ENCODE measurements at regions not wholly inside any gene's neighbourhood (a gene's known extent, or its start where the extent isn't known, plus 50 kb on each side); places are given as distances from the start of the nearest gene placed in this dataset.

DNA sequence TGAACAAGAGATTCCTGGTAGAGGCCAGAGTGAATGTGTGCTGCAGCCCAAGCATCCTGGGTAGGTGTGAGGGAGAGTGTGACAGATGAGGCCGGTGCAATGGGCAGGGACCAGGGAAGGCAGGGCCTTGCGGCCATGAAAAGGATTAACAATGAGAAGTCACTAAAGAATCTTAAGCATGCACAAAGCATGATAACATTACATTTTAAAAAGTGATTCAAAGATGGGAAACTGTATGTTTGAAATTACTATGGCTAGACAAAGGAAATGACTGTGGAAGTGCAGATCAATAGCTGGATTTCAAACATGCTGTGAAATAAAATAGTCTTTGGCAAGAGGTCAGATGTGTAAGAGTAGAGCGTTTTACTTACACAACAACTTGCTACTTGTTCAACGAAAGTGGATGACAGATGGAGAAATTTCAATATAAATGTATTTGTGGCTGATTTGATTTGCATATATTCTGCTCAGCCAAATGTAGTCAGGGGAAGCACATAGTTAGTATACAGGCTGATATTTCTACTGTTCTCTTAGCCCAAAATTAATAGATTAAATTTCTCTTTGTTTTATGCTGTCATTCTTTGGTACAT, 175.5 kb downstream of the CCDC59 start:
- TF ChIP-seq, protein P1, sequence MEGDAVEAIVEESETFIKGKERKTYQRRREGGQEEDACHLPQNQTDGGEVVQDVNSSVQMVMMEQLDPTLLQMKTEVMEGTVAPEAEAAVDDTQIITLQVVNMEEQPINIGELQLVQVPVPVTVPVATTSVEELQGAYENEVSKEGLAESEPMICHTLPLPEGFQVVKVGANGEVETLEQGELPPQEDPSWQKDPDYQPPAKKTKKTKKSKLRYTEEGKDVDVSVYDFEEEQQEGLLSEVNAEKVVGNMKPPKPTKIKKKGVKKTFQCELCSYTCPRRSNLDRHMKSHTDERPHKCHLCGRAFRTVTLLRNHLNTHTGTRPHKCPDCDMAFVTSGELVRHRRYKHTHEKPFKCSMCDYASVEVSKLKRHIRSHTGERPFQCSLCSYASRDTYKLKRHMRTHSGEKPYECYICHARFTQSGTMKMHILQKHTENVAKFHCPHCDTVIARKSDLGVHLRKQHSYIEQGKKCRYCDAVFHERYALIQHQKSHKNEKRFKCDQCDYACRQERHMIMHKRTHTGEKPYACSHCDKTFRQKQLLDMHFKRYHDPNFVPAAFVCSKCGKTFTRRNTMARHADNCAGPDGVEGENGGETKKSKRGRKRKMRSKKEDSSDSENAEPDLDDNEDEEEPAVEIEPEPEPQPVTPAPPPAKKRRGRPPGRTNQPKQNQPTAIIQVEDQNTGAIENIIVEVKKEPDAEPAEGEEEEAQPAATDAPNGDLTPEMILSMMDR (IDR thresholded peaks at IDR 0.05): no peak
- TF ChIP-seq FOXJ3 (CRISPR knock-in tag; IDR thresholded peaks at IDR 0.05) (no peak), MEF2A (IDR thresholded peaks at IDR 0.05; ENCODE audit: borderline replicate concordance, low read depth) (no peak), MXI1 (IDR thresholded peaks at IDR 0.05; ENCODE audit: low read depth, low read length) (no peak)
- TF ChIP-seq, protein P2, sequence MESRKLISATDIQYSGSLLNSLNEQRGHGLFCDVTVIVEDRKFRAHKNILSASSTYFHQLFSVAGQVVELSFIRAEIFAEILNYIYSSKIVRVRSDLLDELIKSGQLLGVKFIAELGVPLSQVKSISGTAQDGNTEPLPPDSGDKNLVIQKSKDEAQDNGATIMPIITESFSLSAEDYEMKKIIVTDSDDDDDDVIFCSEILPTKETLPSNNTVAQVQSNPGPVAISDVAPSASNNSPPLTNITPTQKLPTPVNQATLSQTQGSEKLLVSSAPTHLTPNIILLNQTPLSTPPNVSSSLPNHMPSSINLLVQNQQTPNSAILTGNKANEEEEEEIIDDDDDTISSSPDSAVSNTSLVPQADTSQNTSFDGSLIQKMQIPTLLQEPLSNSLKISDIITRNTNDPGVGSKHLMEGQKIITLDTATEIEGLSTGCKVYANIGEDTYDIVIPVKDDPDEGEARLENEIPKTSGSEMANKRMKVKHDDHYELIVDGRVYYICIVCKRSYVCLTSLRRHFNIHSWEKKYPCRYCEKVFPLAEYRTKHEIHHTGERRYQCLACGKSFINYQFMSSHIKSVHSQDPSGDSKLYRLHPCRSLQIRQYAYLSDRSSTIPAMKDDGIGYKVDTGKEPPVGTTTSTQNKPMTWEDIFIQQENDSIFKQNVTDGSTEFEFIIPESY (IDR thresholded peaks at IDR 0.05; ENCODE audit: borderline replicate concordance, low read depth): no peak
- TF ChIP-seq, protein P3, sequence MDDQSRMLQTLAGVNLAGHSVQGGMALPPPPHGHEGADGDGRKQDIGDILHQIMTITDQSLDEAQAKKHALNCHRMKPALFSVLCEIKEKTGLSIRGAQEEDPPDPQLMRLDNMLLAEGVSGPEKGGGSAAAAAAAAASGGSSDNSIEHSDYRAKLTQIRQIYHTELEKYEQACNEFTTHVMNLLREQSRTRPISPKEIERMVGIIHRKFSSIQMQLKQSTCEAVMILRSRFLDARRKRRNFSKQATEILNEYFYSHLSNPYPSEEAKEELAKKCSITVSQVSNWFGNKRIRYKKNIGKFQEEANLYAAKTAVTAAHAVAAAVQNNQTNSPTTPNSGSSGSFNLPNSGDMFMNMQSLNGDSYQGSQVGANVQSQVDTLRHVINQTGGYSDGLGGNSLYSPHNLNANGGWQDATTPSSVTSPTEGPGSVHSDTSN (IDR thresholded peaks at IDR 0.05): no peak
- TF ChIP-seq, protein P4, sequence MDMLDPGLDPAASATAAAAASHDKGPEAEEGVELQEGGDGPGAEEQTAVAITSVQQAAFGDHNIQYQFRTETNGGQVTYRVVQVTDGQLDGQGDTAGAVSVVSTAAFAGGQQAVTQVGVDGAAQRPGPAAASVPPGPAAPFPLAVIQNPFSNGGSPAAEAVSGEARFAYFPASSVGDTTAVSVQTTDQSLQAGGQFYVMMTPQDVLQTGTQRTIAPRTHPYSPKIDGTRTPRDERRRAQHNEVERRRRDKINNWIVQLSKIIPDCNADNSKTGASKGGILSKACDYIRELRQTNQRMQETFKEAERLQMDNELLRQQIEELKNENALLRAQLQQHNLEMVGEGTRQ (IDR thresholded peaks at IDR 0.05; ENCODE audit: borderline replicate concordance, low read depth, low read length): no peak
